Naive thymus-derived CD4-positive, alpha-beta T cell (primary cell): ENCODE measurements at regions not wholly inside any gene's neighbourhood (a gene's known extent, or its start where the extent isn't known, plus 50 kb on each side); places are given as distances from the start of the nearest gene placed in this dataset.

ENCODE experiments used
- ATAC-seq: fragments of 150-1000 bp; cut with Tn5 transposase; 2 replicates; pipeline ENCODE4 v1.10.0; 2021; ENCODE audit warnings: mild to moderate bottlenecking, moderate library complexity
- CTCF ChIA-PET: fragments of 350-600 bp; sonication (Branson Sonifier 250); formaldehyde crosslinking; loops from one replicate; lab custom pipeline; 2021; ENCODE audit warnings: antibody characterized with exemption; lab: Charles Lee
- POLR2A ChIA-PET: fragments of 350-600 bp; sonication (Branson Sonifier 250); formaldehyde crosslinking; loops from one replicate; lab custom pipeline; 2021; ENCODE audit warnings: antibody characterized with exemption, inconsistent platforms; lab: Charles Lee
- DNase-seq, 9 donors: peaks; one replicate each; pipeline versions ENCODE4 v3.0.0 to v3.0.0-alpha.2; 2020 to 2022; ENCODE audit warnings: mixed read lengths in 1 of 9
- H3K27ac ChIP-seq: one replicate; pipeline ENCODE4 v1.7.0; 2013; ENCODE audit warnings: mild to moderate bottlenecking, low read depth, low read length, moderate library complexity
- H3K27me3 ChIP-seq, 2 donors: one replicate each; pipeline ENCODE4 v1.7.0; 2013; ENCODE audit warnings: low read length in 2 of 2, mild to moderate bottlenecking in 2 of 2, moderate library complexity in 2 of 2; ENCODE audit not compliant: control insufficient read depth in 2 of 2, insufficient read depth in 2 of 2
- H3K36me3 ChIP-seq, 3 experiments: 1 replicate in 2 of 3; 2 replicates in 1 of 3; pipeline ENCODE4 v1.7.0; 2013; ENCODE audit warnings: low read length in 3 of 3, mild to moderate bottlenecking in 3 of 3, moderate library complexity in 1 of 3; ENCODE audit not compliant: insufficient read depth in 3 of 3, control insufficient read depth in 2 of 3
- H3K4me1 ChIP-seq, 2 donors: one replicate each; pipeline ENCODE4 v1.7.0; 2013; ENCODE audit warnings: low read length in 2 of 2, mild to moderate bottlenecking in 2 of 2, moderate library complexity in 1 of 2; ENCODE audit not compliant: control insufficient read depth in 2 of 2, insufficient read depth in 2 of 2
- H3K4me3 ChIP-seq: 2 replicates; pipeline ENCODE4 v1.7.0; 2013; ENCODE audit warnings: mild to moderate bottlenecking, low read length
- H3K9me3 ChIP-seq, 3 experiments: 1 replicate in 2 of 3; 2 replicates in 1 of 3; pipeline ENCODE4 v1.7.0; 2013; ENCODE audit warnings: low read length in 3 of 3; ENCODE audit not compliant: control insufficient read depth in 2 of 3
- H3K27ac Mint-ChIP-seq, 9 donors: one replicate each; pipeline ENCODE4 v1.8.0; 2020 to 2022; ENCODE audit warnings: mixed read lengths in 9 of 9, mild to moderate bottlenecking in 8 of 9, moderate library complexity in 5 of 9, inconsistent platforms in 2 of 9
- H3K27me3 Mint-ChIP-seq, 5 donors: one replicate each; pipeline ENCODE4 v1.8.0; 2021 to 2022; ENCODE audit warnings: mixed read lengths in 5 of 5, mild to moderate bottlenecking in 1 of 5
- H3K36me3 Mint-ChIP-seq, 5 donors: one replicate each; pipeline ENCODE4 v1.8.0; 2020 to 2022; ENCODE audit warnings: mixed read lengths in 5 of 5, mild to moderate bottlenecking in 3 of 5, inconsistent platforms in 1 of 5
- H3K4me1 Mint-ChIP-seq, 7 donors: one replicate each; pipeline ENCODE4 v1.8.0; 2020 to 2022; ENCODE audit warnings: mixed read lengths in 7 of 7, mild to moderate bottlenecking in 3 of 7, inconsistent platforms in 1 of 7
- H3K4me3 Mint-ChIP-seq, 10 donors: one replicate each; pipeline ENCODE4 v1.8.0; 2020 to 2022; ENCODE audit warnings: mild to moderate bottlenecking in 10 of 10, mixed read lengths in 10 of 10, moderate library complexity in 6 of 10, inconsistent platforms in 2 of 10
- H3K9me3 Mint-ChIP-seq, 11 donors: one replicate each; pipeline ENCODE4 v1.8.0; 2020 to 2022; ENCODE audit warnings: mixed read lengths in 11 of 11, mild to moderate bottlenecking in 4 of 11, inconsistent platforms in 1 of 11, moderate library complexity in 1 of 11
- intact Hi-C, 2 donors: fragments of 100-400 bp; cut with micrococcal nuclease; formaldehyde crosslinking; loops; one replicate each; pipeline ENCODE4 v1.15.1; 2023

DNA sequence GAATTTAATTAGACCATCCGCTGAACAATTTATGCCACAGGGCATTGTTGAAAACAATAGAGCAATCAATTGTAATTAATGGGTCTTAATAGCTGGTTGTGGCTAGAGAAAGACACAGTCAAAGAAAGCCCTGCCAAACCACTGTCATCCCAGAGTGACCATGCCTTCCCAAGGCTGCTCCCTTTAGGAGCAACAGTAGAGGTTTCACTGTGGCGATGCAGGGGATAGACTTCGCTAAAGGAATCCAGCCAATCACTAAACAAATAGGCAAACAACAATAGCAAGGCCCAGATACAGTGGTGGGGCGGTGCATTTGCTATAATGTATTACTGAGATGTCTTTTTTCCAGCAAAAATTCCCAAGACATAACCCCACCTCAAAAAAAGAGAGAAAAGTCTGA lies 87.8 kb upstream of the SLC27A6 start:
- intact Hi-C loops: no loop called here
- H3K27ac ChIP-seq: no peak overlapping the region
- Mint-ChIP-seq H3K4me1 (no peaks in the 10 kb centered on the region), H3K4me3 (no peak overlapping the region), H3K27ac (no peak overlapping the region), H3K27me3 (peaks cover 0 to 9% (median 4%) of the 10 kb centered on the region in 5 donors), H3K36me3 (no peaks in the 10 kb centered on the region), H3K9me3 (peaks cover 0 to 3% (median 0%) of the 10 kb centered on the region in 11 donors)
- ChIA-PET CTCF (no interaction called here), POLR2A (no interaction called here)
- no peak overlapping the region for H3K4me3 ChIP-seq
- ATAC-seq (no peak), DNase-seq (no peak)
- no peaks in the 10 kb centered on the region for H3K4me1 ChIP-seq
- peaks cover 0 to 4% of the 10 kb centered on the region in 2 donors for H3K27me3 ChIP-seq
- H3K9me3 ChIP-seq: no peaks in the 10 kb centered on the region
- H3K36me3 ChIP-seq: no peaks in the 10 kb centered on the region

DNA sequence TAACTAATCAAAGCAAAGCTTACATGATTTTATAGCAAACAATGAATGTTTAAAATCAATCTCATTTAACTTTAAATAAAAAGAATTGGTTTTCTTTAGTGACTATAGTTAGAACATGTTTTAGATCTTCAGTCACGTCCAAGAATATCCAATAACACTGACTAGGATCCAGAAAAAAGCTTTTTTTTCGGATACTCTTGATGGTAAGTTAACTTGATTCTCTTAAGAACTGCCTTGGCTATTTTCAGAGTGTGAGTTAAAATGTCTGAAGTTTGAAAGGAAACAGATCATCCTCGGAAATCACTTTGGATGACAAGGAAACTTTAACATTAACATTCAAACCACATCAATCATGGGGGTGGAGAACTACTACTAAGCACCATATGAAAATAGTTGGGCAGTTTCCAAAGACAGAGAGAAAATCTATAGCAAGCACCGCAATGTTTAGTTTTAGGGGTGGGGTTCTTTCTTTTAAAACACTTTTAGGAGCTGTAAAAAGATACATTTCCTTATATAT lies 83.7 kb upstream of the SLC27A6 start:
- Histone ChIP-seq H3K4me3 (no peak overlapping the region), H3K9me3 (no peaks in the 10 kb centered on the region), H3K27me3 (no peaks in the 10 kb centered on the region), H3K27ac (no peak overlapping the region), H3K36me3 (no peaks in the 10 kb centered on the region), H3K4me1 (no peaks in the 10 kb centered on the region)
- Mint-ChIP-seq H3K4me1 (no peaks in the 10 kb centered on the region), H3K27me3 (peaks cover 0 to 8% (median 0%) of the 10 kb centered on the region in 5 donors), H3K27ac (no peak overlapping the region), H3K4me3 (no peak overlapping the region), H3K36me3 (no peaks in the 10 kb centered on the region), H3K9me3 (peaks cover 0 to 7% (median 3%) of the 10 kb centered on the region in 11 donors)
- intact Hi-C loops: no loop called here
- ATAC-seq: no peak
- no peak for DNase-seq
- ChIA-PET CTCF (no interaction called here), POLR2A (no interaction called here)

DNA sequence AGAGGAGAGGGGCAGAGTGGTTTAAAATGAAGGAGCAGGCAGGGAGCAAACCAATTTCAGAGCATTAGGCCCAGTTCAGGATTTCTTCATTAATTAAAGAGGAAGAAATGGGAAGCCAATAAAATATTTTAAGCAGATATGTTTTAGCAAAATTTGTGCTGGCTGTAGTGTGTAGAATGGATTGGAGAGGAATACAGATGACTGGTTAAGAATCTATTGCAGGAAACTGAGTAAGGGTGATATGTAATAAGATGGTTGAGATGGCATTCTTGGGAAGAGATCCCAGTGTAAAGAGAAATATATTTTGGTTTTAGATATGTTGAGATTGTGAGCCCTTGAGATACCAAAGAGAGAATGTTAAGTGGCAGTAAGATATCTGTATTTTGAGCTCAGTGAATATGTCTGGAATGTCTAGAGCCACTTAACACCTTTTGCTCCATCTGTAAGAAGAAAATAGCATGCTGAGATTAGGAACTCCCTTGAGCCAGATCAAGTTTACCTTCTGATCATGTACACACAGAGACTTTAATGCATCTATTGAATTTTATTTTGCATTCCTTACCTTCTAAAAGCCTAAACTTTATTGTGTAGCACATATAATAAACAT lies 79.5 kb upstream of the SLC27A6 start:
- Mint-ChIP-seq H3K4me3 (no peak overlapping the region), H3K36me3 (no peaks in the 10 kb centered on the region), H3K9me3 (peaks cover 0 to 7% (median 0%) of the 10 kb centered on the region in 11 donors), H3K4me1 (no peaks in the 10 kb centered on the region), H3K27ac (no peak overlapping the region), H3K27me3 (peaks cover 0 to 10% (median 4%) of the 10 kb centered on the region in 5 donors)
- CTCF ChIA-PET: interaction anchor here (0.5 kb wide), 1 partner anchor 17 kb away, joined by 4 read pairs; no protein-coding TSS in a partner anchor
- Histone ChIP-seq H3K4me3 (no peak overlapping the region), H3K27ac (no peak overlapping the region), H3K4me1 (no peaks in the 10 kb centered on the region), H3K27me3 (peaks cover 0 to 3% of the 10 kb centered on the region in 2 donors), H3K36me3 (no peaks in the 10 kb centered on the region), H3K9me3 (no peaks in the 10 kb centered on the region)
- ATAC-seq (no peak), DNase-seq (no peak)
- intact Hi-C loops: no loop called here
- POLR2A ChIA-PET: no interaction called here

DNA sequence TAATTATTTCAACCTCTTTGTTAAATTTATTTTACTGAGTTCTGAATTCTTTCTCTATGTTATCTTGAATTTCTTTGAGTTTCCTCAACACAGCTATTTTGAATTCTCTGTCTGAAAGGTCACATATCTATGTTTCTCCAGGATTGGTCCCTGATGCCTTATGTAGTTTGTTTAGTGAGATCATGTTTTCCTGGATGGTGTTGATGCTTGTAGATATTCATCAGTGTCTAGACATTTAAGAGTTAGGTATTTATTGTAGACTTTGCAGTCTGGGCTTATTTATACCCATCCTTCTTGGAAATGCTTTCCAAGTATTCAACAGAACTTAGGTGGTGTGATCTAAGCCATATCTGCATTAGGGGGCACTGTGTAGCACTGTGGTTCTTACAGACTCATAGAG lies 70.2 kb upstream of the SLC27A6 start:
- no peak overlapping the region for H3K27ac ChIP-seq
- H3K4me1 Mint-ChIP-seq: no peaks in the 10 kb centered on the region
- peaks cover 0 to 9% (median 0%) of the 10 kb centered on the region in 5 donors for H3K27me3 Mint-ChIP-seq
- no peak overlapping the region for H3K4me3 Mint-ChIP-seq
- CTCF ChIA-PET: no interaction called here
- peaks cover 0 to 23% (median 0%) of the 10 kb centered on the region in 11 donors for H3K9me3 Mint-ChIP-seq
- ATAC-seq: no peak
- H3K4me3 ChIP-seq: no peak overlapping the region
- H3K27ac Mint-ChIP-seq: no peak overlapping the region
- no peaks in the 10 kb centered on the region for H3K36me3 ChIP-seq
- no peaks in the 10 kb centered on the region for H3K36me3 Mint-ChIP-seq
- H3K9me3 ChIP-seq: no peaks in the 10 kb centered on the region
- POLR2A ChIA-PET: no interaction called here
- no peaks in the 10 kb centered on the region for H3K4me1 ChIP-seq
- no peak for DNase-seq
- intact Hi-C loops: no loop called here
- H3K27me3 ChIP-seq: no peaks in the 10 kb centered on the region

DNA sequence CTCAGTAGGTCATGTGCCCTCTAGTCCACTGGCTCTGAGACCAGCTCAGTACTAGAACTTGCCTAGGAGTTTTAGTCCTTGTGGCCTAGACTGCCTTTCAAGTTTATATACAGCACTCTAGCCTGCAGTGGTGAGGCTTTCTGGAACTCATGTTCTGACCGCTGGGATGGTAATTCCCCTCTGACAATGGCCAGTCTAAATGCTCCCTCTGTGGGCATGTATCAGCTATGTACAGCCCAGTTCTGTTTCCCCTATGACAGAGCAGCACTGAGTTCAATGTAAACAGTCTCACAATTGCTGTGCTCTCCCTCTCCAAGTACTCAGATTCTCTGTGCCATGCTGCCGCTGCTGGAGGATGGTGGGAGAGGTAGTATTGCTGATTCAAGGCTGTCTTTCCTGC lies 68.6 kb upstream of the SLC27A6 start:
- H3K9me3 Mint-ChIP-seq: peaks cover 0 to 23% (median 0%) of the 10 kb centered on the region in 11 donors
- Histone ChIP-seq H3K27ac (no peak overlapping the region), H3K4me3 (no peak overlapping the region), H3K9me3 (no peaks in the 10 kb centered on the region), H3K4me1 (no peaks in the 10 kb centered on the region), H3K36me3 (no peaks in the 10 kb centered on the region), H3K27me3 (no peaks in the 10 kb centered on the region)
- no peak overlapping the region for H3K4me3 Mint-ChIP-seq
- H3K27ac Mint-ChIP-seq: peak overlapping the region in 1 of 9 donors; percentile 59
- no peak for DNase-seq
- POLR2A ChIA-PET: no interaction called here
- no peaks in the 10 kb centered on the region for H3K36me3 Mint-ChIP-seq
- peaks cover 0 to 18% (median 0%) of the 10 kb centered on the region in 5 donors for H3K27me3 Mint-ChIP-seq
- intact Hi-C loops: no loop called here
- CTCF ChIA-PET: interaction anchor here (1.0 kb wide), 1 partner anchor 9 kb away, joined by 3 read pairs; no protein-coding TSS in a partner anchor
- ATAC-seq: no peak
- no peaks in the 10 kb centered on the region for H3K4me1 Mint-ChIP-seq

DNA sequence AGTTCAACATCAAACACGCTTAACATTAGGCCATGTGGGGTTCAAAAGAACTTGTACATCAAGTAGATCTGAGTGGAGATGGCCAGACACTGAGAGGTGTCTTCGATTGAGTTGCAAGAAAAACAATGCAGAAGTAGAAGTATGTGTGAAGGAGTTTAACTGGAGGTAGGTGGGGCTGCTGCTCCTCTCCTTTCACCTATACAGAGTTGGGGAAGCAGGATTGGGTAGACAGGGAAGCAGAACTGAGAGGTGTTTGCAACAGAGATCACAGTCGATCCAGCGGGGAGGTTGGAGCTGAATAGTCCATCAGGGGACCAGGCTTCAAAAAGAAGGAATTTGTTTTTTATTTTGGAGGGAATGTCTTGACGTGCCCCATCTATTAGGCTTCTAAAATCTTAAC lies 61.7 kb upstream of the SLC27A6 start:
- CTCF ChIA-PET: interaction anchor here (0.6 to 1.7 kb wide), 3 partner anchors 16 to 868 kb away, joined by 3 read pairs; no protein-coding TSS in a partner anchor
- Histone ChIP-seq H3K36me3 (no peaks in the 10 kb centered on the region), H3K27ac (no peak overlapping the region), H3K4me1 (no peaks in the 10 kb centered on the region), H3K4me3 (no peak overlapping the region), H3K9me3 (no peaks in the 10 kb centered on the region), H3K27me3 (no peaks in the 10 kb centered on the region)
- Mint-ChIP-seq H3K27me3 (peaks cover 0 to 10% (median 7%) of the 10 kb centered on the region in 5 donors), H3K27ac (no peak overlapping the region), H3K4me3 (no peak overlapping the region), H3K9me3 (no peaks in the 10 kb centered on the region), H3K36me3 (no peaks in the 10 kb centered on the region), H3K4me1 (no peaks in the 10 kb centered on the region)
- intact Hi-C loops: loop anchor here in 1 of 2 donors (10.0 kb wide), 1 partner anchor 1339 kb away; no protein-coding TSS in a partner anchor
- DNase-seq (no peak), ATAC-seq (no peak)
- POLR2A ChIA-PET: no interaction called here
